Activated T-cell treated with anti-CD3 and anti-CD28 coated beads for 4 hours (primary cell): ENCODE measurements at regions not wholly inside any gene's neighbourhood (a gene's known extent, or its start where the extent isn't known, plus 50 kb on each side); places are given as distances from the start of the nearest gene placed in this dataset.
"Not testable (repeated sequence)": the region's sequence is repeated elsewhere in the genome, so short reads cannot be mapped to it uniquely, and the experiment has no call there.

ENCODE experiments used
- DNase-seq: peaks from one replicate; pipeline ENCODE4 v3.0.0-alpha.2; 2020

GRCh38 chr3:153864793-153865192 is 256.4 kb upstream of the ARHGEF26 start:
- DNase-seq: no peak

DNA sequence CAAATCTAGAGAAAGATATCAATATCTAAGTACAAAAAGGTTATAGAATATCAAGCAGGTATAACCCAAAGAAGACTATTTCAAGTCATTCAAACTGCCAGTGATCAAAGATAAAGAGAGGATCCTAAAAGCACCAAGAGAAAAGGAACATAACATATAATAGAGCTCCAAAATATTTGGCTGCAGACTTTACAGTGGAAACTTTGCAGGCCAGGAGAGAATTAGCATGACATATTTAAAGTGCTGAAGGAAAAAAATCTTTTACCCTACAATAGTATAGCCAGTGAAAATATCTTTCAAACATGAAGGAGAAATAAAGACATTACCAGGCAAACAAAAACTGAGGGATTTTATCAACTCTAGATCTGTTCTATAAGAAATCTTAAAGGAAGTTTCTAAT is 254.3 kb upstream of the ARHGEF26 start:
- no peak for DNase-seq

GRCh38 chr3:153874348-153874747 is 246.8 kb upstream of the ARHGEF26 start:
- DNase-seq: not testable (repeated sequence)

- DNase-seq: no peak
Measured at GRCh38 chr3:153880493-153880892, 240.7 kb upstream of the ARHGEF26 start.

DNA sequence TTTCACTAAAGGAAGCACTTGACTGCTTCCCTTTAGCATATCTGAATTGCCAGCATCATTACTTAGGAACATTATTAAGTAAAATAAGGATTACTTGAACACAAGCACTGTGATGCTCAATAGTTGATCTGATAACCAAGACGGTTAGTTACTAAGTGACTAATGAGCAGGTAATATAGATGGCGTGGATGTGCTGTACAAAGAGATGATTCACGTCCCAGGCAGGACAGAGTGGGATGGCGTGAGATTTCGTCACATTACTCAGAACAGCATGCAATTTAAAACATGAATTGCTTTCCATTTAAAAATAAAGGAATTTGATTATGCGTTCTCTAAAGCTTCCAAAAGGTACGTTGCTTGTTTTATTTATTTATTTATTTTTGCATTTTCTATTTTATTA is 240.0 kb upstream of the ARHGEF26 start:
- DNase-seq: no peak

DNA sequence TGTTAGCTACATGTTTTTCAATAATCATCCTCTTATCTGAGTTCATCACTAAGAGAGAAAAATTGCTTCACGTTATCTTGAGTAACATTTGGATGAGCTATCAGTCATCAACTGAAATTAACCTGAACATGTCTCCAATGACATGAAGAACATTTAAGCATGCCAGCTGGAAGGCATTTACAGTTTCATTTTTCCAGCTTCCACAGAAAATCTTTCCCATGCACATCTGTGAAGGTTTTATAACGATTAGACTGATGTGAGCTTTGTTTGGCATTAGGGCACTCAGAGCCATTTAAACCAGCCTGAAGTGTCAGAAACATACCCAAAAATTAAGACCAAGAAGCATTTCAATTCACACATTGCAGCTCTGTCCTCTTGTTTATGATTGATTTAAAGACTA is 235.8 kb upstream of the ARHGEF26 start:
- no peak for DNase-seq

GRCh38 chr3:153889905-153890334 is 231.3 kb upstream of the ARHGEF26 start:
- no peak for DNase-seq

- DNase-seq: no peak
Measured at GRCh38 chr3:153892126-153892525, 229.1 kb upstream of the ARHGEF26 start.

DNA sequence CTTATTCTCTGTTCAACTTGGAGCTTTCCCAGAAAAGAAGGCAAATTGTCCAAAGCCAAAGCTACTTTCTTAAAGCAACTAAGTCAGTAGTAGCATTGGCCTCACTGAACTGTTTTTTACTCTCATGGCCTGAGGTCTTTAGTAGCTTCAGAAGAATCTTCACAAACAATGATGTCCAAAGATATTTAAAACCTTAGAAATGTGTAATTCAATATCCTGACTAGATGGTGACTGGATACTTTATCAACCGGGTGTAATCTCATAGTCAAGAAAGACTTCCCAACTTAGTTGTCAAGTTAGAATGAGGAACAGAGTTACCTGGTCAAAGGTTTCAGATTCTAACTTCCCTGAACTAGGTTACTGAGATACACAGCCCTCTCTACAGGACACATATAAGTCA is 226.3 kb upstream of the ARHGEF26 start:
- no peak for DNase-seq

DNA sequence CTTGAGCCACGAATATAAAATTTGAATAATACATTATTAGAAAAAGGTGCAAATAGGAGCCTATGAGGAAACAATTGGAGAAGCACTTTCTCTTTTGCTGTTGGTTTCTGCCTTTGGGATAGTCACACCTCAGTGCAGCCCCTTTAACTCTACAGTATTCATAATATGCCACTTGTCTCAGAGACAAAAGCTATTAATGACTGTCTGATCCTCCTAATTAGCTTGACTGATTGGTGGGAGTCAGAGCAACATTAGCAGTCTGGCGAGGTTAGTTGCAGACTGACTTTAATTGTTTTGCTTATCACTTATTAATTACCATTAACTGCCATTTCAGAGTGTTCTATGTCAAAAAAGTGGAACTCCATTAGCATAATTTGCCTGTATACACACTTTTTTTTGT is 225.0 kb upstream of the ARHGEF26 start:
- no peak for DNase-seq

DNA sequence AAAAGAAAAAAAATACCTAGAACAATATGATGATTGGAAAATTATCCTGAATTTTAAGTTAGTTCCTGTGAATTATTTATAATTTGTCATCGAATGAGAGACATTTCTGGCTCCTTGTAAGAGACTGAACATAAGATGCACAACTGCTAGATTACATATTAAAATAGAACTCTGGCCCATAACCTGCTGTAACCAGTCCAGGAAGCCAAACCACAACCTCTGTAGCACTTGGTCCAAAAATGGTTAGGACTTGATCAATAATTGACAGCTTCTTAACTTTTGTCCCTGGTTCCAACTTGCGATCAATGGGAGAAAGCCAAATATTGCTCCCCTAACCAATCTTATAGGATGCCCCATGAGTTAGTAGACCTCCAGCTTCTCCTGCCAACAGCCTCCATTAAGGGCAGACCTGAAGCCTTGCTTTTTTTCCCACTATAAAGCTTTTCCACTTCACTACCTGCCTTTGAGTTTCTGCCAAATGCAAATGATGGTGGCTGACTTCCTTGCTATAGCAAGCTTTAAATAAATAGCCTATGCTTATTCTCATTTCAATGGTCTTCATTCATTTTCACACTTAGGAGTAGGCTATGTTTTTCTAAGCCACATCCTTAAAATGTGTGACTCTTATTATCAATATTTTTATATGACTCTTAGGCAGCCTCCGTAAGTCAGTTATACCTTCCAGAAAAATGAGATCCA is 224.0 kb upstream of the ARHGEF26 start:
- no peak for DNase-seq

DNA sequence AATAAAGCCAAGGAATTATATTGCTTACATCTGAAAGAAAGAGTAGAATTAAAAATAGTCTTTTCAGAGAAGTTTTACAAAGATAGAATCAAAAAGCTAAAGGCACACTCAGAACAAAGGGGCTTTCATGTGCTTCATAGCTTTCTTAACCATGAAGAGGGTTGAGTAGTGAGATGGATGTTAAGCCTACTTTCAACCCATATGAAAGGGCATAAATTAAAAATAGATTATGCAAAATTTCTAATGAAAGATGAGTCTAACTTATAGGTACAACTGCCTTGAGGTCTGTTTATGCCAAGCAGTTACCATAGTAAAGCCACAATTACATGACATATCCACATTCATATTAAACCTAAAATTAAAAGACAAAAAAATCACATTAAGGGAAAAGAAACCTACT is 223.3 kb upstream of the ARHGEF26 start:
- no peak for DNase-seq

- DNase-seq: no peak
Measured at GRCh38 chr3:153901152-153901551, 220.0 kb upstream of the ARHGEF26 start.

GRCh38 chr3:153901991-153902390 is 219.2 kb upstream of the ARHGEF26 start:
- DNase-seq: no peak

- no peak for DNase-seq
Measured at GRCh38 chr3:153903430-153903829, 217.8 kb upstream of the ARHGEF26 start.

- DNase-seq: no peak
Measured at GRCh38 chr3:153906366-153906765, 214.8 kb upstream of the ARHGEF26 start.

- no peak for DNase-seq
Measured at GRCh38 chr3:153910387-153910786, 210.8 kb upstream of the ARHGEF26 start.

- DNase-seq: no peak
Measured at GRCh38 chr3:153911116-153911515, 210.1 kb upstream of the ARHGEF26 start.

DNA sequence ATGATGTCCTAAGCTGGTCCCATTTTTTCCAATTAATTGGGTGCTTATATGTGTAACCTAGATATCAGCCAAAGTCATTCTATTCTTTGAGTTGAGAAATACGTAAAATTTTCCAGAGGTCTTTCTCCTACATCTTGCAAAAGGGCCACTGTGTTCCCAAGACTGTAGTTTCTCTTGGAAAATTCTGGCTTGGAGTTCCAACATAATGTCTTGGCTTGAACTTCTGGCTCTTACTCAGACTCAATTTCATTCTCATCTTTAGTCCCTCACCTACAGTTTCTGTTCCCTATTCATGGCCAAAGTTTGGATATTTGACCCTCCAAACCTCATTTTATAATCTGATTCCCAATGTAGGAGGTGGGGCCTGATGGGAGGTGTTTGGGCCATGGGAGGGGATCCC is 201.4 kb upstream of the ARHGEF26 start:
- no peak for DNase-seq

DNA sequence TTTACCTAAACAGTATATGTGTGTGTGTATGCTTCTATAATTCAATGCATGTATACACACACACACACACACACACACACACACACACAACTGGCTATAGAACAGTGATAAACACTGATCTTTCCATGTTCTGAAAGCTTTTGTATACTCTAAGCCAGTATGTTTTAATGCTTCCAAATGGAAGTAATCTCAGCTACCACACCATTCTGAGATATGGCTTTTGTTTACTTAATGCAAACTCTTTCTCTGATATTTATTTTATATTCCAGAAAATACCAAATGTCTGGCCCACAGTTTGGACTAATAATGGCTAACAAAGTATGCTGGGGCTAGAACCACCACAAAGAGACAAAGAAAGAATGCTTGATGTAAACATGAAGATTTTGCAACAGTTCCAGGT is 199.4 kb upstream of the ARHGEF26 start:
- DNase-seq: no peak

DNA sequence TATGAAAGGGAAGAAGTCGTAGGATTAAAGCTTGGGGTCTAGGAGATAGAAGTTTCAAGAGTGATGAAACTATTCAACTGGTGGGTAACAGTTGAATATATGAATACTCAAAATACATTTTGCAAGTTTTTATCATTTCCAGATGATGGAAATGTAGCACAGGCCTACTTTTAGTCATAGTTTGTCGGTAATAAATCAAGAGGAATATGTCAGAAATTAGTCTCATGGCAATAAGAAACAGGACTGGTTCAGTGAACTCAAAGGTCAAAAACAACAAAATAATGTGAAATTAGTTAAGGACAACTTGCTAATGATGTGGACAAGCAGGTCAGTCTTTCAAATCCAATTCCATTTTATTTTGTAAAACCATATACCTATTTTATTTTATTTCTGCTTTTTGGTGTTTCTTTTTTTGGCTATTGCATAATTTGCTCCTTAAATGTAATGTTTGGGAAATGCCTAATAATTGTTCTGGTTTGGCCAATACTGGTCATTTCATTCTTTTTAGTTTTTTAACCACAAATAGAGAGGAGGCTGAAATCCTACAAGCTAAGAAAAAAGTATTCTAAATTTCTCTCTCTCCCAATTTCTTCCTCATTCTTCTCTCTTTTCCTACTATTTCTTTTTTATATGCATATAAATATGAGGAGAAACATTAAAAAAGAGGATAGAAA is 195.2 kb upstream of the ARHGEF26 start:
- DNase-seq: no peak

GRCh38 chr3:153927107-153927506 is 194.1 kb upstream of the ARHGEF26 start:
- no peak for DNase-seq

DNA sequence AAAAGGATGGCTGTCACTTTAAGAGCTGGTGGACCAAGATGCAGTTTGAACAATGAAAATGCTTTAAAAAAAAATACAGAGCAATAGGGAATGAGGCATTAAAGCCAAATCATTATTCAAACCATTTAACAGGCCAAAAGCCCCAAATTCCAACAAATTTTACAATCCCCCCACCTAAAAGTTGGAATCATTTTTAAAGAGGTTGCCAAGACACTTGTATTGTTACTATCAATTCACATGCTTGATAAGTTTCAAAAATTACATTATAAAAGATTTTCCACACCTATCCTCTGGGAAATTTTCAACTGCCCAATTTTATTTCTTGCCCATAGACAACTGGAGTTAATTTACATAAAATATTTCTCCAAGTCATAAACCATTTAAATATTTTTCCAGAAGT is 192.3 kb upstream of the ARHGEF26 start:
- no peak for DNase-seq

DNA sequence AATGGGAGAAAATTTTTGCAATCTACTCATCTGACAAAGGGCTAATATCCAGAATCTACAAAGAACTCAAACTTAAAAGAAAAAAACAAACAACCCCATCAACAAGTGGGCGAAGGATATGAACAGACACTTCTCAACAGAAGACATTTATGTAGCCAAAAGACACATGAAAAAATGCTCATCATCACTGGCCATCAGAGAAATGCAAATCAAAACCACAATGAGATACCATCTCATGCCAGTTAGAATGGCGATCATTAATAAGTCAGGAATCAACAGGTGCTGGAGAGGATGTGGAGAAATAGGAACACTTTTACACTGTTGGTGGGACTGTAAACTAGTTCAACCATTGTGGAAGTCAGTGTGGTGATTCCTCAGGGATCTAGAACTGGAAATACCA is 187.7 kb upstream of the ARHGEF26 start:
- not testable (repeated sequence) for DNase-seq

DNA sequence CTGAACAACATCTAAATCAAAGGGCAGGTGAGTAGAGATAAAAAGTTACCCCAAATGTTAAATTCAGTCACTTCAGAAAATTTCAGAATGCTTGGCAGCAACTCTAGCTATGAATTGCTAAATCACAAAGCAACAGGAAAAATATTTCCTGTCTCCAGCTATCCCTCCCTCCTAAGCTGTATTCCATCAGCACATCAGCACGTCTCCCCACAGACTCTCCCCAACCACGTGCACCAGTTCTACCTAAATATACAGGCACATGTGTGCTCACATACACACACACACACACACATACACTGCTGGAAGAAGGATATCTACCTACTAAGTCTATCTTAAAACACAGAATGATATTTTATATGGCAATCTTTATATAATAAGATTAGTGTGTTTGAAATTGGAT is 177.1 kb upstream of the ARHGEF26 start:
- no peak for DNase-seq
